ENCODE measurements at regions not wholly inside any gene's neighbourhood (a gene's known extent, or its start where the extent isn't known, plus 50 kb on each side); places are given as distances from the start of the nearest gene placed in this dataset.

- no peaks in the 10 kb centered on the region for H3K4me1 ChIP-seq (ENCODE audit: insufficient read depth)
- no peak overlapping the region for H3K27ac ChIP-seq (ENCODE audit: low read depth)
- 73% methylated on average over 15 of the region's 15 CpGs for WGBS
- H3K4me3 ChIP-seq (ENCODE audit: low read depth, low read length): no peak overlapping the region
- no peak for DNase-seq (ENCODE audit: extremely low spot score)
- no peaks in the 10 kb centered on the region for H3K36me3 ChIP-seq (ENCODE audit: insufficient read depth)
Observed at GRCh38 chr22:25383278-25383820, 163.9 kb downstream of the CRYBB2 start.

- H3K36me3 ChIP-seq (ENCODE audit: insufficient read depth): no peaks in the 10 kb centered on the region
- no peak for DNase-seq (ENCODE audit: extremely low spot score)
- no peaks in the 10 kb centered on the region for H3K4me1 ChIP-seq (ENCODE audit: insufficient read depth)
- H3K4me3 ChIP-seq (ENCODE audit: low read depth, low read length): no peak overlapping the region
- 86% methylated on average over 18 of the region's 18 CpGs for WGBS
- H3K27ac ChIP-seq (ENCODE audit: low read depth): no peak overlapping the region
Observed at GRCh38 chr22:25383892-25384291, 164.5 kb downstream of the CRYBB2 start.

GRCh38 chr22:25386538-25386884, 167.1 kb downstream of the CRYBB2 start:
- no peaks in the 10 kb centered on the region for H3K4me1 ChIP-seq (ENCODE audit: insufficient read depth)
- 90% methylated on average over 9 of the region's 9 CpGs for WGBS

GRCh38 chr22:25388415-25388814, 169.0 kb downstream of the CRYBB2 start:
- Histone ChIP-seq H3K36me3 (ENCODE audit: insufficient read depth) (no peaks in the 10 kb centered on the region), H3K4me1 (ENCODE audit: insufficient read depth) (no peaks in the 10 kb centered on the region), H3K27ac (ENCODE audit: low read depth) (no peak overlapping the region), H3K4me3 (ENCODE audit: low read depth, low read length) (no peak overlapping the region)
- 91% methylated on average over 12 of the region's 12 CpGs for WGBS
- DNase-seq (ENCODE audit: extremely low spot score): no peak

More at GRCh38 chr22:25386538-25386884, 167.1 kb downstream of the CRYBB2 start:
- no peak for DNase-seq (ENCODE audit: extremely low spot score)
- no peaks in the 10 kb centered on the region for H3K36me3 ChIP-seq (ENCODE audit: insufficient read depth)
- H3K4me3 ChIP-seq (ENCODE audit: low read depth, low read length): no peak overlapping the region
- H3K27ac ChIP-seq (ENCODE audit: low read depth): no peak overlapping the region

GRCh38 chr22:25388866-25389540, 169.6 kb downstream of the CRYBB2 start:
- WGBS: 68% methylated on average over 10 of the region's 10 CpGs
- no peaks in the 10 kb centered on the region for H3K4me1 ChIP-seq (ENCODE audit: insufficient read depth)
- H3K27ac ChIP-seq (ENCODE audit: low read depth): no peak overlapping the region
- no peak for DNase-seq (ENCODE audit: extremely low spot score)
- H3K36me3 ChIP-seq (ENCODE audit: insufficient read depth): no peaks in the 10 kb centered on the region
- H3K4me3 ChIP-seq (ENCODE audit: low read depth, low read length): no peak overlapping the region

- H3K27ac ChIP-seq (ENCODE audit: low read depth): no peak overlapping the region
Observed at GRCh38 chr22:25389541-25389919, 170.1 kb downstream of the CRYBB2 start.

GRCh38 chr22:25390297-25391240, 171.1 kb downstream of the CRYBB2 start:
- 90% methylated on average over 20 of the region's 20 CpGs for WGBS
- H3K4me1 ChIP-seq (ENCODE audit: insufficient read depth): no peaks in the 10 kb centered on the region
- no peak for DNase-seq (ENCODE audit: extremely low spot score)

More at GRCh38 chr22:25389541-25389919, 170.1 kb downstream of the CRYBB2 start:
- no peaks in the 10 kb centered on the region for H3K36me3 ChIP-seq (ENCODE audit: insufficient read depth)
- H3K4me3 ChIP-seq (ENCODE audit: low read depth, low read length): no peak overlapping the region
- H3K4me1 ChIP-seq (ENCODE audit: insufficient read depth): no peaks in the 10 kb centered on the region
- WGBS: 92% methylated on average over 11 of the region's 11 CpGs
- no peak for DNase-seq (ENCODE audit: extremely low spot score)

GRCh38 chr22:25392584-25392983, 171.9 kb upstream of the GRK3 start:
- no peaks in the 10 kb centered on the region for H3K36me3 ChIP-seq (ENCODE audit: insufficient read depth)
- 96% methylated on average over 8 of the region's 8 CpGs for WGBS
- DNase-seq (ENCODE audit: extremely low spot score): no peak
- no peaks in the 10 kb centered on the region for H3K4me1 ChIP-seq (ENCODE audit: insufficient read depth)
- H3K4me3 ChIP-seq (ENCODE audit: low read depth, low read length): no peak overlapping the region
- no peak overlapping the region for H3K27ac ChIP-seq (ENCODE audit: low read depth)

More at GRCh38 chr22:25390297-25391240, 171.1 kb downstream of the CRYBB2 start:
- Histone ChIP-seq H3K27ac (ENCODE audit: low read depth) (no peak overlapping the region), H3K4me3 (ENCODE audit: low read depth, low read length) (no peak overlapping the region), H3K36me3 (ENCODE audit: insufficient read depth) (no peaks in the 10 kb centered on the region)

GRCh38 chr22:25393121-25393805, 171.2 kb upstream of the GRK3 start:
- H3K27ac ChIP-seq (ENCODE audit: low read depth): no peak overlapping the region
- 96% methylated on average over 15 of the region's 15 CpGs for WGBS
- no peaks in the 10 kb centered on the region for H3K36me3 ChIP-seq (ENCODE audit: insufficient read depth)
- no peak for DNase-seq (ENCODE audit: extremely low spot score)
- H3K4me1 ChIP-seq (ENCODE audit: insufficient read depth): no peaks in the 10 kb centered on the region
- no peak overlapping the region for H3K4me3 ChIP-seq (ENCODE audit: low read depth, low read length)

- H3K36me3 ChIP-seq (ENCODE audit: insufficient read depth): no peaks in the 10 kb centered on the region
- no peak overlapping the region for H3K27ac ChIP-seq (ENCODE audit: low read depth)
- no peaks in the 10 kb centered on the region for H3K4me1 ChIP-seq (ENCODE audit: insufficient read depth)
- DNase-seq (ENCODE audit: extremely low spot score): no peak
- no peak overlapping the region for H3K4me3 ChIP-seq (ENCODE audit: low read depth, low read length)
- WGBS: 91% methylated on average over 8 of the region's 8 CpGs
Observed at GRCh38 chr22:25395468-25395867, 169.0 kb upstream of the GRK3 start.

- Histone ChIP-seq H3K27ac (ENCODE audit: low read depth) (no peak overlapping the region), H3K4me1 (ENCODE audit: insufficient read depth) (peaks cover 1% of the 10 kb centered on the region), H3K4me3 (ENCODE audit: low read depth, low read length) (no peak overlapping the region), H3K36me3 (ENCODE audit: insufficient read depth) (no peaks in the 10 kb centered on the region)
- 94% methylated on average over 3 of the region's 3 CpGs for WGBS
- DNase-seq (ENCODE audit: extremely low spot score): no peak
Observed at GRCh38 chr22:25395915-25396314, 168.6 kb upstream of the GRK3 start.

GRCh38 chr22:25396615-25397200, 167.8 kb upstream of the GRK3 start:
- no peak for DNase-seq (ENCODE audit: extremely low spot score)
- no peaks in the 10 kb centered on the region for H3K36me3 ChIP-seq (ENCODE audit: insufficient read depth)
- H3K4me3 ChIP-seq (ENCODE audit: low read depth, low read length): no peak overlapping the region
- H3K4me1 ChIP-seq (ENCODE audit: insufficient read depth): peaks cover 3% of the 10 kb centered on the region
- H3K27ac ChIP-seq (ENCODE audit: low read depth): no peak overlapping the region
- WGBS: 96% methylated on average over 10 of the region's 10 CpGs

GRCh38 chr22:25397616-25398015, 166.9 kb upstream of the GRK3 start:
- DNase-seq (ENCODE audit: extremely low spot score): no peak
- WGBS: 85% methylated on average over 3 of the region's 3 CpGs
- H3K4me1 ChIP-seq (ENCODE audit: insufficient read depth): peaks cover 3% of the 10 kb centered on the region

More at GRCh38 chr22:25397616-25398015, 166.9 kb upstream of the GRK3 start:
- H3K27ac ChIP-seq (ENCODE audit: low read depth): no peak overlapping the region
- H3K36me3 ChIP-seq (ENCODE audit: insufficient read depth): no peaks in the 10 kb centered on the region
- H3K4me3 ChIP-seq (ENCODE audit: low read depth, low read length): no peak overlapping the region

Measured in urinary bladder (tissue), 3 donors.